GM23248 (cell line): ENCODE measurements at regions not wholly inside any gene's neighbourhood (a gene's known extent, or its start where the extent isn't known, plus 50 kb on each side); places are given as distances from the start of the nearest gene placed in this dataset.

ENCODE experiments used
- EZH2 ChIP-seq: fragments of 200-600 bp; sonication (generic); IDR thresholded peaks from 2 replicates; pipeline ENCODE4 v1.6.1; 2018; ENCODE audit warnings: antibody characterized with exemption, mild to moderate bottlenecking; ENCODE audit not compliant: insufficient read depth, poor library complexity, severe bottlenecking
- EZH2phosphoT487 ChIP-seq: fragments of 200-600 bp; sonication (generic); IDR thresholded peaks from 2 replicates; pipeline ENCODE4 v1.6.1; 2018; ENCODE audit warnings: antibody characterized with exemption, moderate library complexity, mild to moderate bottlenecking, low read depth; ENCODE audit not compliant: insufficient read depth

DNA sequence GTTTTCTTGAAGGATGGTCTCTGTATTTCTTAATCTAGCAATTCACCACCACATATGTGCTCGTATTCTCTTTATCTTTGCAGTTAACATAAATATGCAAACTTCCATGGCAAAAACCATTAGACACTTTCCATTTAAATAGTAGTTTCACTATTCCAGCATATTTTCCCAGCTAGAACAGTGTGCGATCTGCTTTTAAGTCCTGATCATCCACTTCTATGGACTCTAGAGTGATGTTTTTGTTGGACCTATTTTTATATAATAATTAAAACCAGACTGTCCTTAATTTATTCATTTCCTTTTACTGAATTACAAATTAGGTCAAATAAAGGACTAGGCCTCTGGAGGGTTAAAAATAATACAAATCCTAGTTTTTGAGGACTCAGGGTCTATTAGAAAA, 418.4 kb upstream of the TRIB2 start:
- TF ChIP-seq EZH2phosphoT487, result no peak
- TF ChIP-seq EZH2, result no peak
